HG03025 (cell line): ENCODE measurements at regions not wholly inside any gene's neighbourhood (a gene's known extent, or its start where the extent isn't known, plus 50 kb on each side); places are given as distances from the start of the nearest gene placed in this dataset.

ENCODE experiments used
- ATAC-seq: cut with Tn5 transposase; IDR thresholded peaks from one replicate; pipeline ENCODE4 v1.9.1; 2021; ENCODE audit warnings: mild to moderate bottlenecking, moderate library complexity; ENCODE audit not compliant: unreplicated experiment, low FRiP score

GRCh38 chr5:6867712-6868111, 154.5 kb downstream of the TENT4A start:
- no peak for ATAC-seq

DNA sequence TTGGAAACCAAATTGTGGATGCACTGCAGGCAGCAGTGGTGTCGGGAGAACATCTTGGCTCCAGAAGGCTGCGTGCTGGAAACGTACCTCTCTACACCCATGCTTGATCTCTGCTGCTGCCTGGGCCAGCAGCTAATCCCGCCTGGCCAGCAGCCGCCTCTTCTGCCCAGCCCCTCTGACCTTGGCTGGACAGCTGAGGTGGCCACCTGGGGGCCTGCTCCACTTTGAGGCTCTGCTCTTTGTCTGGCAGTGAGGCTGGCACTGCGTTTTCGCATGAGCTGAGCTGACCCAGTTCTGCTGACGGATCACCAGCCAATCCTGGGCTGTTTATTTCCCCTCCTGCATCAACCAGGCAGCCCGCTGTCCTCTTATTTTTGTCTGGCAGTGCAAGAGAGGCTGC, 154.9 kb downstream of the TENT4A start:
- no peak for ATAC-seq

- ATAC-seq = no peak
These were observed 155.5 kb downstream of the TENT4A start for GRCh38 chr5:6868575-6869215.

- ATAC-seq = no peak
These were observed 156.4 kb downstream of the TENT4A start for GRCh38 chr5:6869677-6870076.

GRCh38 chr5:6872441-6873160, 159.4 kb downstream of the TENT4A start:
- no peak for ATAC-seq

- no peak for ATAC-seq
These were observed 160.1 kb downstream of the TENT4A start for GRCh38 chr5:6873359-6873758.

DNA sequence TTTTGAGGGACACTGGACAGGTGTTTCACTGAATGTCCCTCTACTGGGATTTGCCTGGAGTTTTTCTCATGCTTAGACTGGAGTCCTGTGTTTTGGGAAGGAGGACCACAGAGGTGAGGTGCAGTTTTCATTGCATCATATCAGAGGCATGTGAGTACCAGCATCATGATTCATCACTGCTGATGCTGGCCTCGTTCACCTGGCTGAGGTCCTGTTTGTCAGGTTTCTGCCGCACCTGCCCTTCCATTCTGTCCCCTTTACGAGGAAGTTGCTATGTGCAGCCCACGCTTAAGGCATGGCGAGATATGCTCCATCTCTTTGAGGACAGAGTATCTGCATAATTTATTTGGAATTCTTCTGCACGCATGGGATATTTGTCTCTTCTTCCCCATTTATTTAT, 162.1 kb downstream of the TENT4A start:
- no peak for ATAC-seq

DNA sequence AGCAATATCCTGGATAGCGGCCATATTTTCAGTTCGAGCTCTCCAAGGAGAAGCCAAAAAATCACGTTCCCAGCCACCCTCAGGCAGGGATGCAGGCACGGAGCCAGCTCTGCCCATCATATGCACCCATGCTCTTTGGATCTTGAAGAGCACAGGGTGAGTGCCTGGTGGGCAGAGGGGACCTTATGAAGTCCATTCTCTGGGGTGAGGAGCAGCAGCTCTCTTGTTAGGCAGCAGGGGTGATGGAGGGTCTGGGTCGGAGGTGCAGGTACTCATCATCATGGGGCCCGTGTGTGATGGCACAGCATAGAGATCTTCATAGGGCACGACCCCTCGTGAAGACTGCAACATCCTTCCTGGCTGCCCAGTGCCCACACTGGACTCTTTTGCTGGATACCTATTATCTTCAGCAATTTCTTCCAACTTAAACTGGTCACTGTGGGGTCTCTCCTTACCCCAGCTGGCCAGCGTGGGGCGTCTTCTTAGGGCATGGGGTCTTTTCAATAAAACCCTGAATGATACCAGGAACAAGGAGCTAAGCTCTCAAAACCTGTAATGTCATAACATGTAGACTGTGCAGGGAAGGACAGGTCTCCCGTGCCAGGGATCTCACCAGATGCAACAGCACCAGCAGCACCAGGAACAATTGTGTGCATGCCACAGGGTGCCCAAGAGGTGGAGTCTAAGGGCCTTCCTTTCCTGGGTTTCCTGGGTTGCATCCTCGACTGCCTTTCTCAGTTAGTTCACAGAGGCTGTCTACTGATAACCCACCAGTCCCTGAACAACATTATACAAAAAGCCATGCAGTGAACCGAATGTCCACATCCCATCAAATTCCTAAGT, 165.0 kb downstream of the TENT4A start:
- ATAC-seq = no peak

DNA sequence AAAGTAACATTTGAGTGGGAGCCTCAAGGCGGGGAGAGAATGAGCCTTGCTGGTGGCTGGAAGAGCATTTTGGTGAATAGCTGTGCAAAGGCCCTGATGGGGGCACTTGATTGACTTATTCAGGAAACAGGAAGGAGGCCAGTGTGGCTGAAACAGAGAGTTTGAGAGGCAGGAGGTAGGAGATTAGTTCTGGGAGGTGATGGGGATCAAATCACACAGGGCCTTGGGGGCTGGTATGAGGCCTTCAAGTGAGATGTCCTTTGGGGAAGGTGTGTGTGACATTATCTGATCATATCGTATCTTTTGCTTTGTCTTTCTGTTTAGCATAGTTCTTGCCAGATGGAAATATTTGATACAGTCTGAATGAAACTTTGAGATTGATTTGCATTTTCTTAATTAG, 172.3 kb downstream of the TENT4A start:
- no peak for ATAC-seq

DNA sequence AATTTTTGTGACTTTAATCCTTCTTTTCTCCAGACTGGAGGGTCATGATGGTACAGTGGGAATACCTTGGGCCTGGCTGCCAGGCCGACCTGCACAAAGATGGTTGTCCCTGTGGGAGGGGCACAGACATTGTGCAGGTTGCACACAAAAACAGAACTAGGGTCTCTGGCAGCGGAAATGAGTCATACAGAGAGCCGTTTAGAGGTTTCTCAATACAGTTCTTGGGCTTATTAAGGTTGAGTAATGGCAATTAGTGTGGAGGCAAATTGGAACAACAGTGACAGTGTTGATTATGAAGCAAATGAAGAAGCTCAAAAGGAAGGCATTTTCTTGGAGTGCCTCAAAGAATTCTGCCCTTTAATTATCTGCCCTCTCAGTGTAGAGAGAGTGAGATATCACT, 173.6 kb downstream of the TENT4A start:
- no peak for ATAC-seq

DNA sequence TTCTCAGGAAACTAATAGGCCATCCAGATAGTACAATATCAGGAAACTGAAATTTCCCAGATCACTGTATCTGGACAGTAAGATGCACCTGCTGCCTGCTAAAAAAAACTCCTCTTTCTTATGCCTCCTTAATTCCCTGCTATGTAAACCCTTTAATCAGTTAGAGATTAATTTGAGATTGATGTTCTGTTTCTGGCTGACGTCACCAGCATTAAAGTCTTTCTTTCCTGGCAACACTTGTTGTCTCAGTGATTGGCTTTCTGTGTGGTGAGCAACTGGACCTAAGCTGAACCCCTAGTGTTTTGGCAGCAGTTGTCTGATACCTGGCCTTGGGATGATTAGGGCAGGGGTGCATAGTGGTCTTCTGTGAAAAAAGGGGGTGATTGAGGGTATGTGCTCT, 175.8 kb downstream of the TENT4A start:
- no peak for ATAC-seq

DNA sequence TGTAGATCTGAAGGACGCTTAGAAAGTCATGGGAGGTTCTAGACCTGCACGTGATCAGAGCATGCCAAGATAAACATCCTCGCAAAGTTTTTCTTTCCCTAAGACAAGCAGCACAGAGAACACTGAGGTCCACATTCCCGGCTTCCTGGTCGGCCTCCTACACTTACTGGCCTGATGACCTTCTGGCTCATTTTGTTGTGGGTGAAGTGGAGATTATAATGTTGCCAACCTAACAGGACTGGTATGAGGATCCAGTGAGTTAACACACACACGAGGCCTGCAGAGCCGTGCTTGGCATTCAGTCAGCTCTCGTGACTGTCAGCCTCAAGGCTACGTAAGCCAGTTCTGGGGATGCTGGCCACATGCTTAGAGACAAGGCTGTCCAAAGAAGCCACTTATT, 186.0 kb downstream of the TENT4A start:
- ATAC-seq = no peak

GRCh38 chr5:6900247-6901227, 187.3 kb downstream of the TENT4A start:
- ATAC-seq = no peak

GRCh38 chr5:6902094-6902493, 188.9 kb downstream of the TENT4A start:
- no peak for ATAC-seq

DNA sequence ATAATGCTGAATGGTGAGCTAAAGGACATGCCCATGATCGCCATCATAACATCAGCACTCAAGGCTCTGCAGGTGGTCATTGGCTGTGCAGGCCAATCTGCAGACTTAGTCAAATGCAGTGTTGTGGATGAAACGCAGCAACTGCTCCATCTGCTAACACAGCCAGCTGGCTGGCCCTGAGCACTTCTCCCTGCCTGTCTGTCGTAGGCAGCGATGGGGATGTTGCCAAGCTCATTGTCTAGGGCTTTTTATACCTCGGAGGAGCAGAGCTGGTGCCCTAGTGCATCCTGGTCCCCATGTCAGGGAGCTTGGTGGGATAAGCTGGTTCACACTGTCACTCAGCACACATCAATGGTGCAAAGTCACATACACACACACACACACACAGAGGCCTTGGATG, 189.4 kb downstream of the TENT4A start:
- ATAC-seq = no peak

DNA sequence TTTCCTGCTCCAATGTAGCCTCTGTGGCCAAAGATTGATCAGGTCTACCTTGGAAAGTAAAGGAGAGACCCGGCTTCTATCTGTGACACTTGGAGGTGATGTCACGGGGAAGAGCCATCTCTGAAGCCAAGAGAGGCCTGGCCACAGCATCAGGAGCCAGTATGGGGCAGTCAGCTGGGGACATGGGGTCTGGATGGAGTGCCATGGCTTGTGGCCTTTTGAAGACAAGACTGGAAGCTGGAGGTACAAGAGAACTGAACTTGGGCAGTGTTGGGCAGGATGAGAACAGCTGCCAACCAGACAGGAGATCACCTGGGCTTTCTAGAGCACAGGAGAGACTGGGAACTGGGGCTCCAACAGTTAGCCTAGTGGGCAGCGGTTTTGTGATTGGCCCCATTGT, 190.7 kb downstream of the TENT4A start:
- no peak for ATAC-seq

DNA sequence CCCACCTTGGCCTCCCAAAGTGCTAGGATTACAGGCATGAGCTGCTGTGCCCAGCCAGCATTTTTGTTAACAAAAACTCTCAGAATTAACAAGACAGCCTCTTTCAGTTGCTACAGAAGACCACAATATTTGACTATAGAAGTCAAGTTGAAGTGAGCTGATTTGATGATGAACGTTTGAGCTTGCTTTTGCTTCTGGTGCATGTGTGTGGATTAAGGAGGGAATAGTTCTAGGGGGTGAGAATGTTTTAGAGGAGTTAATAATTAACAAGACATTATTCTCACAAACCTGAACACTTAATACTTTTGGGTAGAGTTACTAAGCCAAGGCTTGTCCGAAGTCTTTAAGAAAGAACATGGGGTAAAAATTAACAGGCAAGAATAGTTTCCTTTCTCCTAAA, 191.6 kb downstream of the TENT4A start:
- ATAC-seq = no peak

DNA sequence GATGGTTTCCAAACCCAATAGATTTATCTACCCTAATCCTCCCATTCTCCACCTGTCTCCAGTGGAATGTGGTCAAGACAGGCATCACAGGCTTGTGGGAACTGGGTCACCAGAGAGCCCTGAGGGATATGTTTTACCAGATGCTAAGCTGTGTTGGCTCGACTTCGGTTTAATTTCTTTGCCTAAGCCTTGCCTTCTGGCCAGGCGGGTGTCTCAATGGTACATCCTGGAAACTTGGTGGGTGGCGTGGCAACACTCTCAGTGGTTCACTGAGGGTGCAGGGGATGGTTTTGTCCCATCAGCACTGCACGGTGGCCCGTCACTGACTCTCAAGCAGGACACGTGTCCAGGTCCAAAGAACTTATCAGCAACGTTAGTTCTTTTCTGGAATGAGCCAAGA, 192.2 kb downstream of the TENT4A start:
- ATAC-seq = no peak

DNA sequence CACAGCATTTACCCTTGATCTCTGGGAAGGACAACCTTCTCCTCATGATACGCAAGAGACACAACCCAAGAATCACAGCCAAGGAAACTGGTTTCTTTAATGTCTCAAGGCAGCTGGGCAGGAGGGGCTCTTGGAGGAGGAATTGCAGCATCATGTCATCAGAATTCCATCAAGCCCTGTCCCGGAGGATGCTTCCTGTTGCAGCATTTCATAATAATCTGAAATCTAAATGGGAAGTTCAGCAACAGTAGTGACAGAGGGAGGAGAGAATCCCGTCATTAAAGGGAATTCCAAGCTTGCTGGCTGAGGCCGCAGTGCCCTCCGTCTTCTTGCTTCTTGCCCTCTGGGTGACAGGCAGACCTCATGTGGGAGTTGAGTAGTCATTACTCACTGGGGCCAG, 192.7 kb downstream of the TENT4A start:
- no peak for ATAC-seq

DNA sequence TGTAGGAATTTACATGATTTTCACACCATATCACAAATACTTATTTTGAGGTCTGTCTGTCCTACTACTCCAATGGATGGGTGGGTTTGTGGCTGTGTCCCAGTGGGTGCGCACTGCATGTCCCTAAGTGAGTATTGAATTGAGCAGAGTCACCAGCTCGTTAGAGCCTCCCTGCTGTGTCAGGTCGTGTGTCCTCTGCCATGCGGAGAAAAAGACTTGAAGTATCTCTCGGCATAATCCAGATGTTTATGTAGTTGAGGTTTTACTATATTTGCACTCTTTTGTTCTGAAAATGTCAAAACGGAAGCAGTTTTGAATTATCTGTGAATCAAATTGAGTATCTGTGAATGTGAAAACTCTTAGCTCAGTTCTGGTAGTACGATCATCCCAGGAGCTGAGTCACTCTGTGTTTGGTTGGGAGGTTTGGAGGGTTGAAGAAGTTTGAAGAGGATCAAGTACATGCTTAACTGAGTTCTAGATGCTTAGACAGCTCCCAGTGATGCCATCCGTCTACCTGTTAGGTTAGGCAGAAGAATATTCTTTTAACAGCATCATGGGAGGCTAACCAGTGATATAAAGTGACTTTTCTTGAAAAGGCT, 194.2 kb downstream of the TENT4A start:
- ATAC-seq = no peak
